Liver (tissue), 8 donors: ENCODE measurements at regions not wholly inside any gene's neighbourhood (a gene's known extent, or its start where the extent isn't known, plus 50 kb on each side); places are given as distances from the start of the nearest gene placed in this dataset.

Experiments used
- DNase-seq: peaks from one replicate; pipeline ENCODE4 v3.0.0-alpha.2; 2017; ENCODE audit warnings: low spot score
- H3K27ac ChIP-seq, 2 donors: one replicate each; pipeline ENCODE4 v1.7.0; 2013; ENCODE audit warnings: inconsistent platforms in 2 of 2, low read length in 2 of 2, control low read depth in 1 of 2, low read depth in 1 of 2, mild to moderate bottlenecking in 1 of 2
- H3K27me3 ChIP-seq, 4 donors: one replicate each; pipeline versions ENCODE4 v1.6.1 to v1.7.0; 2013; ENCODE audit warnings: low read length in 3 of 4, inconsistent platforms in 1 of 4, mild to moderate bottlenecking in 1 of 4, moderate library complexity in 1 of 4; ENCODE audit not compliant: control insufficient read depth in 4 of 4, insufficient read depth in 4 of 4
- H3K36me3 ChIP-seq, 4 donors: one replicate each; pipeline versions ENCODE4 v1.6.1 to v1.7.0; 2013; ENCODE audit warnings: low read length in 3 of 4, mild to moderate bottlenecking in 3 of 4, low read depth in 1 of 4, moderate library complexity in 1 of 4; ENCODE audit not compliant: control insufficient read depth in 4 of 4, insufficient read depth in 3 of 4
- H3K4me1 ChIP-seq, 4 donors: one replicate each; pipeline versions ENCODE4 v1.6.1 to v1.7.0; 2013; ENCODE audit warnings: low read length in 3 of 4, mild to moderate bottlenecking in 3 of 4, moderate library complexity in 1 of 4; ENCODE audit not compliant: control insufficient read depth in 4 of 4, insufficient read depth in 4 of 4
- H3K4me3 ChIP-seq, 3 donors: one replicate each; pipeline versions ENCODE4 v1.6.1 to v1.7.0; 2013; ENCODE audit warnings: low read length in 3 of 3, control low read depth in 1 of 3, low read depth in 1 of 3, mild to moderate bottlenecking in 1 of 3
- H3K9ac ChIP-seq, 2 donors: one replicate each; pipeline ENCODE4 v1.7.0; 2013; ENCODE audit warnings: low read length in 2 of 2, mild to moderate bottlenecking in 2 of 2, moderate library complexity in 2 of 2, control low read depth in 1 of 2, low read depth in 1 of 2
- H3K9me3 ChIP-seq, 4 donors: one replicate each; pipeline versions ENCODE4 v1.6.1 to v1.7.0; 2013; ENCODE audit warnings: low read length in 3 of 4; ENCODE audit not compliant: control insufficient read depth in 4 of 4
- ATF3 ChIP-seq: IDR thresholded peaks from 2 replicates; pipeline ENCODE4 v1.6.1; 2016; ENCODE audit warnings: antibody characterized with exemption
- CTCF ChIP-seq: fragments of 150-350 bp; IDR thresholded peaks from 2 replicates; pipeline ENCODE4 v1.5.1; 2017; ENCODE audit warnings: improper control_type of control experiment, low read depth, low read length; ENCODE audit not compliant: missing input control
- EGR1 ChIP-seq, 2 donors: IDR thresholded peaks; 2 replicates each; pipeline ENCODE4 v1.6.1; 2016 to 2018; ENCODE audit warnings: antibody characterized with exemption in 2 of 2, low read depth in 2 of 2
- FOXA1 ChIP-seq: IDR thresholded peaks from 2 replicates; pipeline ENCODE4 v1.6.1; 2016; ENCODE audit warnings: antibody characterized with exemption
- FOXA2 ChIP-seq: IDR thresholded peaks from 2 replicates; pipeline ENCODE4 v1.6.1; 2016; ENCODE audit warnings: antibody characterized with exemption
- GABPA ChIP-seq, 2 donors: IDR thresholded peaks in 1 of 2; conservative IDR thresholded peaks in 1 of 2; 2 replicates each; pipeline ENCODE4 v1.6.1; 2016; ENCODE audit warnings: antibody characterized with exemption in 2 of 2, mild to moderate bottlenecking in 1 of 2, moderate library complexity in 1 of 2
- HNF4A ChIP-seq, 2 donors: conservative IDR thresholded peaks; 2 replicates each; pipeline ENCODE4 v1.6.1; 2016; ENCODE audit warnings: antibody characterized with exemption in 2 of 2, mild to moderate bottlenecking in 2 of 2
- HNF4G ChIP-seq: IDR thresholded peaks from 2 replicates; pipeline ENCODE4 v1.6.1; 2016; ENCODE audit warnings: antibody characterized with exemption
- JUND ChIP-seq, 2 donors: IDR thresholded peaks; 2 replicates each; pipeline ENCODE4 v1.6.1; 2016; ENCODE audit warnings: antibody characterized with exemption in 2 of 2
- MAX ChIP-seq: IDR thresholded peaks from 2 replicates; pipeline ENCODE4 v1.6.1; 2016; ENCODE audit warnings: antibody characterized with exemption
- NR2F2 ChIP-seq: IDR thresholded peaks from 2 replicates; pipeline ENCODE4 v1.6.1; 2016; ENCODE audit warnings: antibody characterized with exemption
- RAD21 ChIP-seq, 2 donors: IDR thresholded peaks; 2 replicates each; pipeline ENCODE4 v1.6.1; 2016; ENCODE audit warnings: antibody characterized with exemption in 2 of 2, mild to moderate bottlenecking in 2 of 2
- REST ChIP-seq: IDR thresholded peaks from 2 replicates; pipeline ENCODE4 v1.6.1; 2016; ENCODE audit warnings: antibody characterized with exemption, mild to moderate bottlenecking
- RXRA ChIP-seq, 2 donors: IDR thresholded peaks; 2 replicates each; pipeline ENCODE4 v1.6.1; 2017 to 2018; ENCODE audit warnings: antibody characterized with exemption in 2 of 2, mild to moderate bottlenecking in 1 of 2
- SP1 ChIP-seq: IDR thresholded peaks from 2 replicates; pipeline ENCODE4 v1.6.1; 2018; ENCODE audit warnings: antibody characterized with exemption, mild to moderate bottlenecking
- TAF1 ChIP-seq: conservative IDR thresholded peaks from 2 replicates; pipeline ENCODE4 v1.6.1; 2016; ENCODE audit warnings: antibody characterized with exemption, mild to moderate bottlenecking
- YY1 ChIP-seq: IDR thresholded peaks from 2 replicates; pipeline ENCODE4 v1.6.1; 2016; ENCODE audit warnings: antibody characterized with exemption, mild to moderate bottlenecking
- ZBTB33 ChIP-seq: IDR thresholded peaks from 2 replicates; pipeline ENCODE4 v1.6.1; 2016; ENCODE audit warnings: antibody characterized with exemption
- WGBS: extraction: QIAGEN DNeasy Blood & Tissue Kit; methylation state at CpG from one replicate; pipeline ENCODE4 v1.1.7; 2013; 5-methylcytosine and 5-hydroxymethylcytosine counted together
- donor health status: healthy.
- donor health status: healthy.
- donor health status: healthy.
- donor health status: healthy.
- donor health status: healthy.

GRCh38 chr2:145601361-145601925 is 1081.5 kb upstream of the ZEB2 start:
- Histone ChIP-seq H3K27me3 (peaks cover 0 to 2% (median 0%) of the 10 kb centered on the region in 4 donors), H3K36me3 (no peaks in the 10 kb centered on the region), H3K9ac (no peak overlapping the region), H3K27ac (no peak overlapping the region), H3K9me3 (no peaks in the 10 kb centered on the region), H3K4me3 (no peak overlapping the region), H3K4me1 (no peaks in the 10 kb centered on the region)
- TF ChIP-seq RXRA (IDR thresholded peaks at IDR 0.05) = no peak
- no peak for TF ChIP-seq JUND (IDR thresholded peaks at IDR 0.05)
- TF ChIP-seq GABPA (IDR thresholded peaks at IDR 0.05 in 1 of 2, conservative IDR thresholded peaks at IDR 0.05 in 1 of 2) = no peak
- no peak for TF ChIP-seq ATF3
- no peak for TF ChIP-seq MAX
- no peak for TF ChIP-seq SP1
- TF ChIP-seq RAD21 (IDR thresholded peaks at IDR 0.05) = no peak
- no peak for TF ChIP-seq FOXA1
- no peak for TF ChIP-seq FOXA2
- TF ChIP-seq ZBTB33 = no peak
- no peak for TF ChIP-seq YY1
- TF ChIP-seq TAF1 = no peak
- TF ChIP-seq HNF4A (conservative IDR thresholded peaks at IDR 0.05) = no peak
- no peak for TF ChIP-seq REST
- no peak for TF ChIP-seq CTCF
- no peak for TF ChIP-seq NR2F2
- TF ChIP-seq EGR1 (IDR thresholded peaks at IDR 0.05; ENCODE audit: low read depth in 2 of 2) = no peak
- no peak for TF ChIP-seq HNF4G
- 60% methylated on average over 1 of the region's 1 CpG for WGBS
- no peak for DNase-seq
